ENCODE measurements at regions not wholly inside any gene's neighbourhood (a gene's known extent, or its start where the extent isn't known, plus 50 kb on each side); places are given as distances from the start of the nearest gene placed in this dataset.

GRCh38 chrX:82081027-82081426, 879.1 kb downstream of the SH3BGRL start:
- no peak for DNase-seq (ENCODE audit: low spot score)

GRCh38 chrX:82087699-82088098, 885.8 kb downstream of the SH3BGRL start:
- DNase-seq (ENCODE audit: low spot score), result peak; percentile 29

GRCh38 chrX:82092307-82092706, 890.4 kb downstream of the SH3BGRL start:
- DNase-seq (ENCODE audit: low spot score), result no peak

- DNase-seq (ENCODE audit: low spot score), result no peak
Measured at GRCh38 chrX:82125103-82125502, 923.2 kb downstream of the SH3BGRL start.

- DNase-seq (ENCODE audit: low spot score), result no peak
Measured at GRCh38 chrX:82127228-82128123, 925.6 kb downstream of the SH3BGRL start.

GRCh38 chrX:82134378-82134777, 932.5 kb downstream of the SH3BGRL start:
- no peak for DNase-seq (ENCODE audit: low spot score)

GRCh38 chrX:82141942-82142341, 940.0 kb downstream of the SH3BGRL start:
- DNase-seq (ENCODE audit: low spot score), result no peak

GRCh38 chrX:82161195-82161594, 959.3 kb downstream of the SH3BGRL start:
- DNase-seq (ENCODE audit: low spot score), result no peak

- DNase-seq (ENCODE audit: low spot score), result no peak
Measured at GRCh38 chrX:82163701-82164100, 961.8 kb downstream of the SH3BGRL start.

- DNase-seq (ENCODE audit: low spot score), result no peak
Measured at GRCh38 chrX:82196866-82197265, 995.0 kb downstream of the SH3BGRL start.

- no peak for DNase-seq (ENCODE audit: low spot score)
Measured at GRCh38 chrX:82208975-82209374, 1007.1 kb downstream of the SH3BGRL start.

GRCh38 chrX:82218361-82218760, 1016.5 kb downstream of the SH3BGRL start:
- no peak for DNase-seq (ENCODE audit: low spot score)

- no peak for DNase-seq (ENCODE audit: low spot score)
Measured at GRCh38 chrX:82219129-82219528, 1017.2 kb downstream of the SH3BGRL start.

GRCh38 chrX:82224961-82225360, 1023.1 kb downstream of the SH3BGRL start:
- no peak for DNase-seq (ENCODE audit: low spot score)

- DNase-seq (ENCODE audit: low spot score), result no peak
Measured at GRCh38 chrX:82230013-82230412, 1028.1 kb downstream of the SH3BGRL start.

GRCh38 chrX:82232679-82233078, 1030.8 kb downstream of the SH3BGRL start:
- DNase-seq (ENCODE audit: low spot score), result no peak

GRCh38 chrX:82237328-82237727, 1035.4 kb downstream of the SH3BGRL start:
- no peak for DNase-seq (ENCODE audit: low spot score)
